ENCODE measurements at regions not wholly inside any gene's neighbourhood (a gene's known extent, or its start where the extent isn't known, plus 50 kb on each side); places are given as distances from the start of the nearest gene placed in this dataset.

- DNase-seq (ENCODE audit: low read depth), result no peak
These were observed 394.0 kb downstream of the NPHP4 start for GRCh38 chr1:5597991-5598823.

- DNase-seq (ENCODE audit: low read depth), result no peak
These were observed 394.9 kb downstream of the NPHP4 start for GRCh38 chr1:5597171-5597850.

GRCh38 chr1:5596651-5597050, 395.6 kb downstream of the NPHP4 start:
- no peak for DNase-seq (ENCODE audit: low read depth)

GRCh38 chr1:5595531-5596170, 396.6 kb downstream of the NPHP4 start:
- DNase-seq (ENCODE audit: low read depth), result no peak

- no peak for DNase-seq (ENCODE audit: low read depth)
These were observed 397.9 kb downstream of the NPHP4 start for GRCh38 chr1:5594056-5594956.

GRCh38 chr1:5590717-5591116, 401.5 kb downstream of the NPHP4 start:
- no peak for DNase-seq (ENCODE audit: low read depth)

- DNase-seq (ENCODE audit: low read depth), result no peak
These were observed 405.6 kb downstream of the NPHP4 start for GRCh38 chr1:5586629-5587028.

- DNase-seq (ENCODE audit: low read depth), result no peak
These were observed 407.0 kb downstream of the NPHP4 start for GRCh38 chr1:5585256-5585655.

- DNase-seq (ENCODE audit: low read depth), result no peak
These were observed 411.3 kb downstream of the NPHP4 start for GRCh38 chr1:5580926-5581325.

GRCh38 chr1:5579966-5580365, 412.3 kb downstream of the NPHP4 start:
- DNase-seq (ENCODE audit: low read depth), result no peak

- DNase-seq (ENCODE audit: low read depth), result no peak
These were observed 413.5 kb downstream of the NPHP4 start for GRCh38 chr1:5578690-5579089.

GRCh38 chr1:5577255-5578040, 414.8 kb downstream of the NPHP4 start:
- no peak for DNase-seq (ENCODE audit: low read depth)

GRCh38 chr1:5576673-5577065, 415.6 kb downstream of the NPHP4 start:
- no peak for DNase-seq (ENCODE audit: low read depth)

GRCh38 chr1:5576011-5576672, 416.1 kb downstream of the NPHP4 start:
- DNase-seq (ENCODE audit: low read depth), result no peak

- no peak for DNase-seq (ENCODE audit: low read depth)
These were observed 416.8 kb downstream of the NPHP4 start for GRCh38 chr1:5575396-5575940.

- DNase-seq (ENCODE audit: low read depth), result no peak
These were observed 417.6 kb downstream of the NPHP4 start for GRCh38 chr1:5574641-5575040.

- no peak for DNase-seq (ENCODE audit: low read depth)
These were observed 419.4 kb downstream of the NPHP4 start for GRCh38 chr1:5572794-5573193.

- no peak for DNase-seq (ENCODE audit: low read depth)
These were observed 420.3 kb downstream of the NPHP4 start for GRCh38 chr1:5571861-5572401.

- no peak for DNase-seq (ENCODE audit: low read depth)
These were observed 420.8 kb downstream of the NPHP4 start for GRCh38 chr1:5571438-5571837.

GRCh38 chr1:5570931-5571330, 421.3 kb downstream of the NPHP4 start:
- no peak for DNase-seq (ENCODE audit: low read depth)

All from renal cortical epithelial cell (primary cell).